Pancreas (tissue), 10 donors: ENCODE measurements at regions not wholly inside any gene's neighbourhood (a gene's known extent, or its start where the extent isn't known, plus 50 kb on each side); places are given as distances from the start of the nearest gene placed in this dataset.

ENCODE experiments used
- ATAC-seq, 4 donors: fragments of 200-7000 bp; cut with Tn5 transposase; one replicate each; pipeline versions ENCODE4 v1.8.0 to v1.9.1; 2020; ENCODE audit warnings: mild to moderate bottlenecking in 4 of 4, moderate library complexity in 4 of 4
- DNase-seq, 6 donors: peaks; one replicate each; pipeline ENCODE4 v3.0.0-alpha.2; 2020
- FAIRE-seq: peaks from 2 replicates; lab custom pipeline; 2012; peaks lifted over from hg19 to GRCh38; lab: Jason Lieb, UNC
- H3K27ac ChIP-seq, 4 donors: fragments of 200-600 bp; sonication (generic); 1 replicate in 3 of 4; 2 replicates in 1 of 4; pipeline versions ENCODE4 v1.5.0 to v1.8.0; 2020
- H3K27me3 ChIP-seq, 4 donors: fragments of 200-600 bp; one replicate each; pipeline ENCODE4 v1.8.0; 2021
- H3K36me3 ChIP-seq, 3 donors: fragments of 200-600 bp; sonication (generic) in 1 of 3; one replicate each; pipeline versions ENCODE4 v1.5.0 to v1.8.0; 2020 to 2021
- H3K4me1 ChIP-seq, 3 donors: fragments of 200-600 bp; one replicate each; pipeline ENCODE4 v1.8.0; 2021
- H3K4me3 ChIP-seq, 4 donors: fragments of 200-600 bp; sonication (generic) in 2 of 4; one replicate each; pipeline versions ENCODE4 v1.5.0 to v1.8.0; 2020 to 2021
- H3K9me3 ChIP-seq, 4 donors: fragments of 200-600 bp; one replicate each; pipeline ENCODE4 v1.8.0; 2021
- WGBS, 2 donors: extraction: QIAGEN DNeasy Blood & Tissue Kit; methylation state at CpG; one replicate each; pipeline ENCODE4 v1.1.7; 2013; 5-methylcytosine and 5-hydroxymethylcytosine counted together
- intact Hi-C, 3 donors: fragments of 100-400 bp; cut with DNase I; formaldehyde crosslinking; loops; one replicate each; pipeline versions ENCODE4 v1.11.1 to v1.14.2; 2022
- TF ChIP-seq, protein P1 (sequence below), 4 donors: fragments of 200-600 bp; sonication (generic) in 3 of 4; IDR thresholded peaks; one replicate each; pipeline versions ENCODE4 v1.5.0 to v1.8.0; 2021; ENCODE audit warnings: antibody characterized with exemption in 4 of 4
- donor health status: healthy with polysubstance abuse.
- donor health status: DM: no; HTN: no; CAD: no; lungs with moderate emphysema.
- donor health status: DM: no; HTN: no; CAD: no.
- donor health status: control.
- donor health status: control.
- donor health status: Bipolar disorder and iron deficiency.
- donor health status: DM: yes; HTN: yes; CAD: no.
- donor health status: DM: no; HTN: no; CAD: no.
- donor health status: DM: no; HTN: no; CAD: no.
- donor health status: DM: yes; HTN: yes; CAD: no.

DNA sequence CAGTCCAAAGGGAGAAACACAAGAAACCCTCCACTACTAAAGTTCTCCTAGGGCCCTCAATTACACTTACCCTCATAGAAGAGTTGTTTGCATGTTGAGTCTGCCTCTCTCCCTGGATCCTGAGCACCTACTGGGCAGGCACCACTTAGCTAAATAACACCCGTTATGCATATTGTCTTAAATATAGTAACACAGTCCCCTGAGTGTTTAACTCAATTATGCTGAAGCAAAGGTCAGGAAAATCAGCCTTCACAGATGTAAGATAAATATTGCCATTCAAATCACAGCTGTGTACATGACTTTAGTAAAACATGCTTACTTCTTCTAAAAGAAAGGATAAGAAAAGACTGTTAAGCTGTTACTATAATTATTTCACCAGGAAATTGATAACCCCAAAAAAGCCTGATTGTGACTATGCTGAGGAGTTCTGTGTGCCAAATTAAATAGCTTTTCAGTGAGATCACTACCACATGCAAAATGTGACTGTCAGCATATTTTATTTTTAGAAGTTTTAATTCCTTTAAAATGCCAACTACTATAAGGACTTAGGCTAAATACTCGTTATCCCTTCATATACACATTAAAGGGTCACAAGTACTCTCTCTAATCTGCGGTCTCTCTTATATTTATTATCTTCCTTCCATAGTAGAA, 733.9 kb upstream of the PHF14 start:
- no peak for FAIRE-seq
- DNase-seq = no peak
- TF ChIP-seq, protein P1, sequence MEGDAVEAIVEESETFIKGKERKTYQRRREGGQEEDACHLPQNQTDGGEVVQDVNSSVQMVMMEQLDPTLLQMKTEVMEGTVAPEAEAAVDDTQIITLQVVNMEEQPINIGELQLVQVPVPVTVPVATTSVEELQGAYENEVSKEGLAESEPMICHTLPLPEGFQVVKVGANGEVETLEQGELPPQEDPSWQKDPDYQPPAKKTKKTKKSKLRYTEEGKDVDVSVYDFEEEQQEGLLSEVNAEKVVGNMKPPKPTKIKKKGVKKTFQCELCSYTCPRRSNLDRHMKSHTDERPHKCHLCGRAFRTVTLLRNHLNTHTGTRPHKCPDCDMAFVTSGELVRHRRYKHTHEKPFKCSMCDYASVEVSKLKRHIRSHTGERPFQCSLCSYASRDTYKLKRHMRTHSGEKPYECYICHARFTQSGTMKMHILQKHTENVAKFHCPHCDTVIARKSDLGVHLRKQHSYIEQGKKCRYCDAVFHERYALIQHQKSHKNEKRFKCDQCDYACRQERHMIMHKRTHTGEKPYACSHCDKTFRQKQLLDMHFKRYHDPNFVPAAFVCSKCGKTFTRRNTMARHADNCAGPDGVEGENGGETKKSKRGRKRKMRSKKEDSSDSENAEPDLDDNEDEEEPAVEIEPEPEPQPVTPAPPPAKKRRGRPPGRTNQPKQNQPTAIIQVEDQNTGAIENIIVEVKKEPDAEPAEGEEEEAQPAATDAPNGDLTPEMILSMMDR (IDR thresholded peaks at IDR 0.05) = no peak
- peaks cover 0 to 6% (median 4%) of the 10 kb centered on the region in 3 donors for H3K4me1 ChIP-seq
- H3K9me3 ChIP-seq = no peaks in the 10 kb centered on the region
- no peak overlapping the region for H3K4me3 ChIP-seq
- 23 to 27% methylated on average over 3 of the region's 3 CpGs for WGBS, 2 donors
- ATAC-seq = peak in 3 of 4 donors; percentile 44 to 82 (median 58)
- H3K27me3 ChIP-seq = no peaks in the 10 kb centered on the region
- intact Hi-C loops = no loop called here
- no peaks in the 10 kb centered on the region for H3K36me3 ChIP-seq
- no peak overlapping the region for H3K27ac ChIP-seq

DNA sequence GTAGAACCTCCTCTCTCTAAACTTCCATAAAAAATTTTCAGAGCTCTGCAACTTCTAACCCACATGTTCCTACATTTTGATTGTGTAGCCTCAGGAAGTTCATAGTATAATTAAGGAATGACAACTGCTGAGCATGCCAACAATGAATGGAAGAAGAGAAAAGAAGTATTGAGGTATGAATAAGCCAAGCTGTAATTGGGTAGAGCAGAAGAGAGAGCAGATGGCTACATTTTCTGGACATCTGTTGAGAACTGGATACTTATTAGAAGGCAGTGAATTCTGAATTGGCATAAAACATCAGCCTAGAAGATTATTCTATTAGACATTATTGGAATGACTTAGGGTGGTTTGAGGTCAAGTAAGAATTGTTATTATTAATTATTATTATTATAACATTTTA, 728.3 kb upstream of the PHF14 start:
- no peak overlapping the region for H3K27ac ChIP-seq
- FAIRE-seq = no peak

DNA sequence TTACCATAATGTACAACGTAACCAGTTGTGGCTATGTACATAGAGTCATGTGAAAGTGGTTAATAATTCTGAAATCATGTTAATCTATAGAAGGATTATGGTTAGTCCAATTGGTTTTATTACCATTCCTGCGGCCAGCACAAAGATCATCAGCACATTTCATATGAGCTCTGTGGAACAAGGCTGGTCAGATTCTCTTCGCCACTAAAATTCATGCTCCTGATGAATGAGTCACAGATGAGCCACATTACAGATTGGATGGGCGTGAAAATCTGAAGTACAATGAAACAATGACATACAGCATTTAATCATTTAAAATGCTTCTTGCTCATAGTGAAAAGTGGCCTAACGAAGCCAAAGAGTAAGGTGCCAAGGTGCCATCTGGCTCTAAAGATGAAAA, 716.2 kb upstream of the PHF14 start:
- TF ChIP-seq, protein P1 (IDR thresholded peaks at IDR 0.05) = no peak
- Histone ChIP-seq H3K27ac (no peak overlapping the region), H3K36me3 (no peaks in the 10 kb centered on the region), H3K27me3 (no peaks in the 10 kb centered on the region), H3K9me3 (no peaks in the 10 kb centered on the region), H3K4me3 (no peak overlapping the region), H3K4me1 (no peaks in the 10 kb centered on the region)
- FAIRE-seq (no peak), ATAC-seq (no peak), DNase-seq (no peak)
- intact Hi-C loops = no loop called here
- 87 to 91% methylated on average over 5 of the region's 5 CpGs for WGBS, 2 donors

More for the DNA sequence above, 728.3 kb upstream of the PHF14 start:
- intact Hi-C loops = no loop called here
- no peaks in the 10 kb centered on the region for H3K36me3 ChIP-seq
- no peaks in the 10 kb centered on the region for H3K27me3 ChIP-seq
- ATAC-seq = no peak
- no peaks in the 10 kb centered on the region for H3K9me3 ChIP-seq
- TF ChIP-seq, protein P1 (IDR thresholded peaks at IDR 0.05) = no peak
- no peak for DNase-seq
- no peaks in the 10 kb centered on the region for H3K4me1 ChIP-seq
- H3K4me3 ChIP-seq = no peak overlapping the region

DNA sequence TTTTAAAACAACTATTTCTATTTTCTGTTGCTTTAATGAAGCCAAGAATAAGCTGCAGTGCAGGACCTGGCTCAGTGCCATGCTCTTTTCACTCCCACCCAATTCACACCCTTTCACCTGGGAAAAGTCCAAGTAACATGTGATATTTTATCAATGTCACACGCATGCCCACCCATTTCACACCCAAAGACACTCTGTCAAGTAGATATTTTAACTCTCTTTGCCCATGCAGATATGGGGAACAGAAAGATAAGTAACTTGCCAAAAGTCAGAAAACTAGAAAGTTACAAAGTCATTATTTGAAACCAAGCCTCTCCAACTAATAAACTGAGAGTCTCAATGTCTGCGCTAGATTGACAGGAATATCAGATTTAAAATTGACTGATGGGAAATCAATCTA, 706.7 kb upstream of the PHF14 start:
- Histone ChIP-seq H3K36me3 (no peaks in the 10 kb centered on the region), H3K9me3 (no peaks in the 10 kb centered on the region), H3K4me1 (peaks cover 16 to 20% (median 17%) of the 10 kb centered on the region in 3 donors), H3K27me3 (no peaks in the 10 kb centered on the region), H3K27ac (no peak overlapping the region), H3K4me3 (no peak overlapping the region)
- TF ChIP-seq, protein P1 (IDR thresholded peaks at IDR 0.05) = no peak
- FAIRE-seq = no peak
- intact Hi-C loops = no loop called here
- WGBS, 2 donors = 29 to 33% methylated on average over 2 of the region's 2 CpGs
- DNase-seq = peak in 2 of 6 donors; percentile 9 to 22
- no peak for ATAC-seq

DNA sequence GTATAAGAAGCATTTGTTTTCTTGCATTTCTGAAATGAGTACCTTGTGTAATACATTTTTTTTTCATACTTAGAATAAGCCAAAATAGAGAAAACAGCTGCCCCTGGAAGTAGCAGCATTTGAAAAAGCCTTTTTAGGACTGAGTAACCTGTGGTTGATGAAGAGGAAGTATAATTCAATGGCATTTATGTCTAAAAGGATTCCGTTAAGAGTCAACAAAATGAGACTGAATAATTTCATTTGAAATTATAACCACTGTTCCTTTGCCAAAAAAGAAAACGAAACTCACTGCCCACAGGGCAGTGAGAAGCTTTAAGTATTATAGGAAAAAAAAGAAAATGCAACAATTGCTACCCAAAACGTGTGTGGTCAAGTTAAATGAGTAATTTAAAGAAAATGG, 705.6 kb upstream of the PHF14 start:
- no peak for DNase-seq
- Histone ChIP-seq H3K36me3 (no peaks in the 10 kb centered on the region), H3K27ac (no peak overlapping the region), H3K4me3 (no peak overlapping the region), H3K27me3 (no peaks in the 10 kb centered on the region), H3K9me3 (no peaks in the 10 kb centered on the region), H3K4me1 (peaks cover 16 to 20% (median 17%) of the 10 kb centered on the region in 3 donors)
- 34 to 35% methylated on average over 3 of the region's 3 CpGs for WGBS, 2 donors
- TF ChIP-seq, protein P1 (IDR thresholded peaks at IDR 0.05) = no peak
- FAIRE-seq = no peak
- intact Hi-C loops = no loop called here
- ATAC-seq = no peak
